Vagina (tissue), 2 donors: ENCODE measurements at regions not wholly inside any gene's neighbourhood (a gene's known extent, or its start where the extent isn't known, plus 50 kb on each side); places are given as distances from the start of the nearest gene placed in this dataset.

ENCODE experiments used
- DNase-seq, 2 donors: peaks; one replicate each; pipeline ENCODE4 v3.0.0-alpha.2; 2017; ENCODE audit errors: extremely low spot score in 2 of 2
- H3K27ac ChIP-seq: fragments of 200-600 bp; sonication (generic); one replicate; pipeline ENCODE4 v1.5.1; 2019
- H3K27me3 ChIP-seq: fragments of 200-600 bp; sonication (generic); one replicate; pipeline ENCODE4 v1.5.1; 2019
- H3K36me3 ChIP-seq, 2 donors: fragments of 200-600 bp; sonication (generic); one replicate each; pipeline ENCODE4 v1.5.1; 2017 to 2019
- H3K4me1 ChIP-seq: fragments of 200-600 bp; sonication (generic); one replicate; pipeline ENCODE4 v1.5.1; 2019
- H3K4me3 ChIP-seq, 2 donors: fragments of 200-600 bp; sonication (generic); 1 replicate in 1 of 2; 2 replicates in 1 of 2; pipeline ENCODE4 v1.5.1; 2016 to 2019
- H3K9me3 ChIP-seq: fragments of 200-600 bp; sonication (generic); one replicate; pipeline ENCODE4 v1.5.1; 2019
- CTCF ChIP-seq, 3 experiments: fragments of 450-650 bp in 2 of 3; fragments of 200-600 bp in 1 of 3; sonication (generic) in 1 of 3; IDR thresholded peaks; one replicate each; pipeline ENCODE4 v1.5.1; 2017 to 2019; ENCODE audit warnings: antibody characterized with exemption in 3 of 3, mild to moderate bottlenecking in 2 of 3, moderate library complexity in 2 of 3
- POLR2A ChIP-seq, 2 donors: fragments of 450-650 bp; IDR thresholded peaks; one replicate each; pipeline ENCODE4 v1.6.1; 2017; ENCODE audit warnings: antibody characterized with exemption in 2 of 2, mild to moderate bottlenecking in 2 of 2, moderate library complexity in 2 of 2
- POLR2AphosphoS5 ChIP-seq, 2 donors: sonication (generic); formaldehyde crosslinking; IDR thresholded peaks; one replicate each; pipeline ENCODE4 v1.9.0; 2017; ENCODE audit warnings: antibody characterized with exemption in 2 of 2, mild to moderate bottlenecking in 2 of 2, low read depth in 1 of 2; ENCODE audit not compliant: insufficient read depth in 1 of 2
- intact Hi-C: fragments of 100-400 bp; cut with DNase I; formaldehyde crosslinking; loops from one replicate; pipeline ENCODE4 v1.15.1; 2023

- no peaks in the 10 kb centered on the region for H3K9me3 ChIP-seq
- no peaks in the 10 kb centered on the region for H3K36me3 ChIP-seq
- H3K27ac ChIP-seq, result no peak overlapping the region
- no peaks in the 10 kb centered on the region for H3K27me3 ChIP-seq
- TF ChIP-seq CTCF (IDR thresholded peaks at IDR 0.05), result no peak
- no peak for TF ChIP-seq POLR2AphosphoS5 (IDR thresholded peaks at IDR 0.05; ENCODE audit: insufficient read depth in 1 of 2, low read depth in 1 of 2)
- TF ChIP-seq POLR2A (IDR thresholded peaks at IDR 0.05), result no peak
- H3K4me1 ChIP-seq, result no peaks in the 10 kb centered on the region
- H3K4me3 ChIP-seq, result no peak overlapping the region
- DNase-seq, result no peak
- intact Hi-C loops, result no loop called here
Measured at GRCh38 chr3:835096-835495, 257.7 kb upstream of the CNTN6 start.

- TF ChIP-seq CTCF (IDR thresholded peaks at IDR 0.05), result no peak
- TF ChIP-seq POLR2AphosphoS5 (IDR thresholded peaks at IDR 0.05; ENCODE audit: insufficient read depth in 1 of 2, low read depth in 1 of 2), result no peak
- no peak for TF ChIP-seq POLR2A (IDR thresholded peaks at IDR 0.05)
- no peak for DNase-seq
- no peaks in the 10 kb centered on the region for H3K27me3 ChIP-seq
- H3K4me1 ChIP-seq, result no peaks in the 10 kb centered on the region
- intact Hi-C loops, result no loop called here
- H3K4me3 ChIP-seq, result no peak overlapping the region
- no peaks in the 10 kb centered on the region for H3K36me3 ChIP-seq
- no peaks in the 10 kb centered on the region for H3K9me3 ChIP-seq
- no peak overlapping the region for H3K27ac ChIP-seq
Measured at GRCh38 chr3:839981-840380, 252.8 kb upstream of the CNTN6 start.

GRCh38 chr3:851098-851790 is 241.6 kb upstream of the CNTN6 start:
- no peak for DNase-seq

GRCh38 chr3:852033-852432 is 240.8 kb upstream of the CNTN6 start:
- no peaks in the 10 kb centered on the region for H3K27me3 ChIP-seq
- H3K4me1 ChIP-seq, result no peaks in the 10 kb centered on the region
- no peaks in the 10 kb centered on the region for H3K36me3 ChIP-seq
- no peak for DNase-seq
- no peaks in the 10 kb centered on the region for H3K9me3 ChIP-seq
- no peak overlapping the region for H3K27ac ChIP-seq
- TF ChIP-seq CTCF (IDR thresholded peaks at IDR 0.05) (no peak), POLR2AphosphoS5 (IDR thresholded peaks at IDR 0.05; ENCODE audit: insufficient read depth in 1 of 2, low read depth in 1 of 2) (no peak), POLR2A (IDR thresholded peaks at IDR 0.05) (no peak)
- no peak overlapping the region for H3K4me3 ChIP-seq
- intact Hi-C loops, result no loop called here

More at GRCh38 chr3:851098-851790, 241.6 kb upstream of the CNTN6 start:
- Histone ChIP-seq H3K9me3 (no peaks in the 10 kb centered on the region), H3K27me3 (no peaks in the 10 kb centered on the region), H3K4me1 (no peaks in the 10 kb centered on the region), H3K27ac (no peak overlapping the region), H3K4me3 (no peak overlapping the region), H3K36me3 (no peaks in the 10 kb centered on the region)
- intact Hi-C loops, result no loop called here
- TF ChIP-seq CTCF (IDR thresholded peaks at IDR 0.05) (no peak), POLR2AphosphoS5 (IDR thresholded peaks at IDR 0.05; ENCODE audit: insufficient read depth in 1 of 2, low read depth in 1 of 2) (no peak), POLR2A (IDR thresholded peaks at IDR 0.05) (no peak)

GRCh38 chr3:853489-853888 is 239.3 kb upstream of the CNTN6 start:
- TF ChIP-seq CTCF (IDR thresholded peaks at IDR 0.05) (no peak), POLR2A (IDR thresholded peaks at IDR 0.05) (no peak), POLR2AphosphoS5 (IDR thresholded peaks at IDR 0.05; ENCODE audit: insufficient read depth in 1 of 2, low read depth in 1 of 2) (no peak)
- Histone ChIP-seq H3K27ac (no peak overlapping the region), H3K4me1 (no peaks in the 10 kb centered on the region), H3K4me3 (no peak overlapping the region), H3K27me3 (no peaks in the 10 kb centered on the region), H3K36me3 (no peaks in the 10 kb centered on the region), H3K9me3 (no peaks in the 10 kb centered on the region)
- no peak for DNase-seq
- intact Hi-C loops, result no loop called here
